ENCODE measurements at regions not wholly inside any gene's neighbourhood (a gene's known extent, or its start where the extent isn't known, plus 50 kb on each side); places are given as distances from the start of the nearest gene placed in this dataset.
A peak's percentile ranks its signal among the peaks of the same experiment; 100 is the strongest.
"Not testable (repeated sequence)": the region's sequence is repeated elsewhere in the genome, so short reads cannot be mapped to it uniquely, and the experiment has no call there.

DNA sequence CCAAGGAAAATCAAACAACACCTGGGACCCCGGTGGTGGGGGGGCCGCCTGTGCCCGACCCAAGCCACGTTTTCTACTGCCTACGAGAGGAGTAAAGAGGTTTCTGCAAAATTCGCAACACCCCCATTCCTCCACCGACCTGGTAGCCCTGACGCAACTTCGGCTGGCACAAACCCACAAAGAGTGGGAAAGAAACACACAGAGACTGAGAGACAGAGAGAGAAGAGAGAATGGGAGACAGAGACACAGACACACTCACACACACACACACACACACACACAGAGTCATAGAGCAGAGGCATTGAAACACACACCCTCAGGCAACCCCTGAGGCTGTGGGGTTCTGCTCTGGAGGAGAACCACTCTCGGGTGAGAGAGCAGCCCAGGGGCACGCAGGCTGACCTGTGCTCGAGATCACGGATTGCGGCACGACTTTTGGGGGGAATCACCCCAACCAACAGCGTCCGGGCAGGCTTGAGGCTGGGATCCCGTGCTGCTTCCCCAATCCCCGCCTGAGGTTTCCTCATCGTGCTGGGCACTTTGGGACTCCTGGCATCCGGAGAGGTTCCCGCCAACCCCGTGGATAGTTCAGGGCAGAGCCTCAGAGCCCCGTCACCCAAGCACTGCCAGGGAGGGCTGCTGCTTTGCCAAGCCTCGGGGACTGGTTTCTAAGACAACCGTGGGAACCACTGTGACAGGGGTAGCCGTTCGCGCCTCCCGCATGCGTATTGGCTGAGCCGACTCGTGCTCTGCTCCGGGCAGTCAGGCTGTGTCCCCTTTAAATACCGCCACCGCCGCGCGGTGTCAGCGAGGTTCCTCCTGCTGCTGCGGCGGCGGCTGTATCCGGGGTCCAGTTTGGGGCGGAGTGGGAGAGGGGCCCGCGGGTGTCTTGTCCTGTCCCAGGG, 682.4 kb upstream of the TPTE start:
- DNase-seq: peak; percentile 31
- ATAC-seq: no peak
- intact Hi-C loops (cut with DNase I): no loop called here

DNA sequence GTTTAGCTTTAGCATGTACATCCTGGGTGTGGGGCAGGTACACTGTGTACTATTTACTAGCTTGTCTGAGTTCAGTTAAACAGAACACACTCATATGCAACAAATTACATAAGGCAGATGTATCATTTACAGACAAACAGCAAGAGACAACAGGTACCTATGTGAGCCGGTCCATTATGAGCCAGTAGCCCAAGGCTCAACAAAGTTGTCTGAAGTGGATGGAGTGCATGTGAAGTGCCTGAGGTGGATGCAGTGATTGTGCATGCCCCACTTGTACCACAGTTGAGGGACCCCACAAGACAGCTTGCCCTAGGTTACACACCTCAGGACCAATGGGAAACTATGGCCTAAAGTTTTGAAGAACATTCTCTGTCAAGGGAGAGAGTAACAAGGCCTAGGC, 677.3 kb upstream of the TPTE start:
- intact Hi-C loops (cut with DNase I): not testable (repeated sequence)

DNA sequence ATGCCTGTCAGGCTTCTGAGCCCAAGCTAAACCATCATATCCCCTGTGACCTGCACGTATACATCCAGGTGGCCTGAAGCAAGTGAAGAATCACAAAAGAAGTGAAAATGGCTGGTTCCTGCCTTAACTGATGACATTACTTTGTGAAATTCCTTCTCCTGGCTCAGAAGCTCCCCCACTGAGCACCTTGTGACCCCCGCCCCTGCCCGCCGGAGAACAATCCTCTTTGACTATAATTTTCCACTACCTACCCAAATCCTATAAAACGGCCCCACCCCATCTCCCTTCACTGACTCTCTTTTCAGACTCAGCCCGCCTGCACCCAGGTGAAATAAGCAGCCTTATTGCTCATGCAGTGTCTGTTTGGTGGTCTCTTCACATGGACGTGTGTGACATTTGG, 673.9 kb upstream of the TPTE start:
- intact Hi-C loops (cut with DNase I): not testable (repeated sequence)

More for the DNA sequence above, 677.3 kb upstream of the TPTE start:
- ATAC-seq, DNase-seq: not testable (repeated sequence)

DNA sequence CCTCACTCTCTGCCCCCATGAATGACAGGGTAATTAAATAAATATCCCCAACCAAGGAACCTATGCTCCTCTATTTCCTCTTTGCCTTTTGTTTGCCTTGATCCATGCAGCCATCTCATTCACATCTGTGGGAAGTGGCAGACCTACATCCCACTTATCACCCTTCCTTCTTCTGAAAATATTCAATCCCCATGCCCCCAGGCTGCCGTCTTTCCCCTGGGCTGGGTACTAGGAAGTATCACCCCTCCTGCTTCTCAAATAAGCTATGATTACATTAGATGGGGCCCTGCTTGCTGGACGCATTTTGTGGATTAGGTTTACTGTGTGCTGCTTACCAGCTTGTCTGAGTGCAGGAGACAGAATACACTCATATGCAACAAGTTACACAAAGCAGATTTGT, 670.2 kb upstream of the TPTE start:
- DNase-seq; ATAC-seq; intact Hi-C loops (cut with DNase I): not testable (repeated sequence)

More for the DNA sequence above, 673.9 kb upstream of the TPTE start:
- ATAC-seq, DNase-seq: not testable (repeated sequence)

DNA sequence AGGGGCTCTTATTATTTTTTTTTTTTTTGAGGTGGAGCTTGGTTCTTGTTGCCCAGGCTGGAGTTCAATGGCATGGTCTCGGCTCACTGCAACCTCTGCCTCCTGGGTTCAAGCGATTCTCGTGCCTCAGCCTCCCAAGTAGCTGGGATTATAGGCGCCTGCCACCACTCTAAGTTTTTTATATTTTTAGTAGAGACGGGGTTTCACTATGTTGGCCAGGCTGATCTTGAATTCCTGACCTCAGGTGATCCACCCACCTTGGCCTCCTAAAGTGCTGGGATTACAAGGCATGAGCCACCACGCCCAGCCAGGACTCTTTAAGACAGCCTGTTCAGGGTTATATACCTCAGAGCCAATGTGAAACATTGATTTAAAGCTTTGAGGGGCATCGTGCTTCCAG, 669.7 kb upstream of the TPTE start:
- DNase-seq; intact Hi-C loops (cut with DNase I); ATAC-seq: not testable (repeated sequence)

DNA sequence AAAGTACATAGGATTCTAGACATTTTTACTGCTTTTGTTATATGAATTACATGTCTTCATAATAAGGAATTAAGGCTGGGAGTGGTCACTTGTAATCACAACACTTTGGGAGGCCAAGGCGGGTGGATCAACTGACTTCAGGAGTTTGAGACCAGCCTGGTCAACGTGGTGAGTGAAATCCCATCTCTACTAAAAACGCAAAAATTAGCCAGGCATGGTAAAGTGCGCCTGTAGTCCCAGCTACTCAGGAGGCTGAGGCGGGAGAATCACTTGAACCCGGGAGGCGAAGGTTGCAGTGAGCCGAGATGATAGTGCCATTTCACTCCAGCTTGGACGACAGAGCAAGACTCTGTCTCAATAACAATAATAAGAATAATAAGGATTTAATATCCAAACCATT, 663.8 kb upstream of the TPTE start:
- intact Hi-C loops (cut with DNase I): not testable (repeated sequence)

DNA sequence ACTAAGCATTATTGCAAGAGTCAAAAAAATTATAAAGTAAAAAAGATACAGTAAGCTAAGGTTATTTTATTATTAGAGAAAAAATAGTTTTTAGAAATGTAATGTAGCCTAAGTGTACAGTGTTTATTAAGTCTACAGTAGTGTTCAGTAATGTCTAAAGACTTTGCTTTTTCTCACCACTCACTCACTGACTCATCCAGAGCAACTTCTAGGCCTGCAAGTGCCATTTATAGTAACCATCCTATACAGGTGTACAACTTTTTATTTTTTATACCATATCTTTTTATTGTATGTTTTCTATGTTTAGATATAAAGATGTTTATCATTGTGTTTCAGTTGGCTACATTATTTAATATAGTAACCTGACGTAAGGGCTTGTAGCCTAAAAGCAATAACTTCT, 661.5 kb upstream of the TPTE start:
- DNase-seq; intact Hi-C loops (cut with DNase I); ATAC-seq: not testable (repeated sequence)

More for the DNA sequence above, 663.8 kb upstream of the TPTE start:
- ATAC-seq, DNase-seq: not testable (repeated sequence)

DNA sequence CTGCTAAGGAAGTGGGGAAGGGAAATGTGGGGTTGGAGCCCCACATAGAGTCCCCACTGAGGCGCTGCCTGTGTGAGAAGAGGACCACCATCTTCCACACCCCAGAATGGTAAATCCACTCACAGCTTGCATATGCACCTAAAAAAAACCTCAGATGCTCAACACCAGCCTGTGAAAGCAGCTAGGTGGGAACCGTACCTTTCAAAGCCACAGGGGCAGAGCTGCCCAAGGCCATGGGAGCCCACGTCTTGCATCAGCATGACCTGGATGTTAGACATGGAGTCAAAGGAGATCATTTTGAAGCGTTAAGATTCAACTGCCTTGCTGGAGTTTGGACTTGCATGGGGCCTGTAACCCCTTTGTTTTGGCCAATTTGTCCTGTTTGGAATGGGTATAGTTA, 658.9 kb upstream of the TPTE start:
- DNase-seq; ATAC-seq; intact Hi-C loops (cut with DNase I): not testable (repeated sequence)

DNA sequence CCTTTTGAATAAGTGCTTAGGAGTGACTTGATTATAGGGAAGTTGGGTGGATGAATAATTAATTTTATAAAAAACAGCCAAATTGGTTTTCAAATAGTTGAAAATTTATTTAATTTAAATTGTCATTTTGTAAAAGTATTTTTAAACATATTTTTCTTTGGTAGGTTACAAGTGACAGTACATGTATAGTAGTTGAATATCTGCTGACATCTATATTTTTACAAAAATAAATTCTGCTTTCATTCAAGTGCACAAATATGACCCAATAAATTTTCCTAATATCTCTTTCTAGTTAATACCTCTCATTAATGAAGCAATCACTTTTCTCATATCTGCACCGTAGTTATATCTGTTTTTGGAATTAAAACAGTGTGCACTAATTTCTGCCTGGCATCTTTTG, 653.6 kb upstream of the TPTE start:
- DNase-seq; intact Hi-C loops (cut with DNase I); ATAC-seq: not testable (repeated sequence)

DNA sequence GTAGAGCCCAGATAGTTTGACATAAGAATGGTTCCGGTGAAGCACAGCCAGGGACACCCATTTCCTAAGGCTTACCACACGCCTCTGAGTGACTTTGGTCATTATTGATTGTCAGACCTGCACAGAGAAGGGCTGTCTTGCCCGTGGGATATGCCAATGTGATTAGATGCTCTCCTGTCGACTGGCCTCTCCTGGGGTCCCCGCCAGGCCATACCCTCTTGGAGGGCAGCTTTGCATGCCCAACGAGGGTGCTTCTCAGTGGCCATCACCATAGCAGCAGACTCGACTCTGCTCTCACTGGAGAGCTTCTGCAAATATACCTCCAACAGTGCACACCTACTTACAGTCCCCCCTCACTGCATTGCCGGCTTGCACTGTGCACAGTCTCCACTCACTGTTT, 648.3 kb upstream of the TPTE start:
- intact Hi-C loops (cut with DNase I); DNase-seq: not testable (repeated sequence)

DNA sequence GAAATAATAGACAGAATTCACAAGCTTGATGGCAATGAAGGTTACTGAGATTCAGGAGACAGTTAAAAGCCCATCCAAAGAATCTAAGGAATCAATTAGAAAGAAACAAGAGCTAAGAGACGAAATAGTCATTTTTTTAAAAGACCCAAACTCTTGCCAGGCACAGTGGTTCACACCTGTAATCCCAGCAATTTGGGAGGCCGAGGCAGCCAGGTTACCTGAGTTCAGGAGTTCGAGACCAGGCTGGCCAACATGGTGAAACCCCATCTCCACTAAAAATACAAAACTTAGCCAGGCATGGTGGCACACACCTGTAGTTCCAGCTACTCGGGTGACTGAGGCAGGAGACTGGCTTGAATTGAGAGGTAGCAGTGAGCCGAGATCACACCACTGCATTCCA, 647.2 kb upstream of the TPTE start:
- ATAC-seq; DNase-seq; intact Hi-C loops (cut with DNase I): not testable (repeated sequence)

More for the DNA sequence above, 648.3 kb upstream of the TPTE start:
- ATAC-seq: not testable (repeated sequence)

DNA sequence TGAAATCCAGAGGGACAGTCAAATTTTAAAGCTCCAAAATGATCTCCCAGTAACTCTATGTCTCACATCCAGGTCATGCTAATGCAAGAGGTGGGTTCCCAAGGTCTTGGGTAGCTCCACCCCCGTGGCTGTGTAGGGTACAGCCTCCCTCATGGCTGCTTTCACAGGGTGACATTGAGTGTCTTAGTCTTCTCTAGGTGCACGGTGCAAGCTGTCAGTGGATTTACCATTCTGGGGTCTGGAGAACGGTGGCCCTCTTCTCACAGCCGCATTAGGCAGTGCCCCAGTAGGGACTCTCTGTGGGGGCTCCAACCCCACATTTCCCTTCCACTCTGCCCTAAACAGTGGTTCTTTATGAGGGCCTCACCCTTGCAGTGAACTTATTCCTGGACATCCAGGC, 640.0 kb upstream of the TPTE start:
- intact Hi-C loops (cut with DNase I); ATAC-seq; DNase-seq: not testable (repeated sequence)

DNA sequence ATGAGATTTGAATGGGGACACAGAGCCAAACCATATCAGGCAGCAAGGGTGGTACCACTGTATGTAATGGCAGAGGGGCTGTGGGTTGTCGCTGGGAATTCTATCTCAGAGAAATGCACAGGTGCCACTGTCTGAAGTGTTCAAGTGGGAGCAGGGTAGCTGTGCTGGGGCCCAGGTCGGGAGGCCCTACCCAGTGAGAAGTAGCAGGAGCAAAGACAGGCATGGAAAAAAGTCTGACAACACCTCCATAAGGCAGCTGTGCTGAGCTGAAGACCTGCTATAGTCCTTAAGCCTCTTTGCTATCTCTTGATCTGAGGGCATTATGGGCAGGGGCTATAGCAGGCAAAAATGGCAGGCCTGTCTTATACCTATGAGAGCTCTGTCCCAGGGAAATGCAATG, 638.3 kb upstream of the TPTE start:
- DNase-seq; ATAC-seq; intact Hi-C loops (cut with DNase I): not testable (repeated sequence)

DNA sequence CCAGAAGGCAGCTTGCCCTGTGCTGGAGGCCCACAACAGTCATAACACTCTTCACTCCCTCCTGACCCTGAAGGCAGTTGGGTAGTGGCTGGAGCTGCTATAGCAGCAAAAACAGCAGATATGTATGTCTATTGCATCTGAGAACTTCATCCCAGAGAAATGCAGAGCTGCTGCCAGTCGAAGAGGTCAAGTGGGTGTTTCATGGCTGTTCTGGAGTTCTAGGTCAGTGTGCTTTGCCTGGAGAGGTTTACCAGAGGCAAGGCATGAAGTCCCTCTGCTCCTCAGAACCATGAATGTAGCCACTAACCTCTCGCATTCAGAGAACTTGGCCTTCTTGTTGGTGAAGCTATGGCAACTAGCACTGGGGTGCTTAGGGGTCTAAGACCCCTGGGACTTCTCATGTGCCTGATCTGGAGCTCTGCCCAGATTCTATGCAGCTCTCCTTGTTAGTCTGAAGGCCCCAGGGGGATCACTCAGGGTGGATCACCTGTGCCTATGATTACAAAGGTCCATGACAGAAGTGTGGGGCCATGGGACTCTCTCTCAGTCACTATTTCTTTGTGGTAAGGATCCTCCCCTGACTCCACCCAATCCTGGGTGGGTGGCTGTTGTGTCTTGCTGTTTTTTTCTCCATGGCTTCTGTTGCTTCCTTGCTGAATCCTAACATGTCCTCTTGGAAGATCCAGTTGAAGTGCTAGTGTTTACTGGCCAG, 637.7 kb upstream of the TPTE start:
- intact Hi-C loops (cut with DNase I); ATAC-seq; DNase-seq: not testable (repeated sequence)

DNA sequence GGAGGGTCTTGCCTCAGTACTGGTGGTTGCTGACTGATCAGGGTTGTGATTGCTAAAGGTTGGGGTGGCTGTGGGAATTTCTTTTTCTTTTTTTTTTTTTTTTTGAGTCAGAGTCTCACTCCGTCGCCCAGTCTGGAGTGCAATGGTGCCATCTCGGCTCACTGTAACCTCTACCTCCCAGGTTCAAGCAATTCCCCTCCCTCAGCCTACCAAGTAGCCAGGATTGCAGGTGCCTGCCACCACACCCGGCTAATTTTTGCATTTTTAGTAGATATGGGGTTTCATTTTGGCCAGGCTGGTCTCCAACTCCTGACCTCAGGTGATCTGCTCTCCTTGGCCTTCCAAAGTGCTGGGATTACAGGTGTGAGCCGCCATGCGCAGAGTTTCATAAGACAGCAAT, 632.9 kb upstream of the TPTE start:
- intact Hi-C loops (cut with DNase I); ATAC-seq; DNase-seq: not testable (repeated sequence)

DNA sequence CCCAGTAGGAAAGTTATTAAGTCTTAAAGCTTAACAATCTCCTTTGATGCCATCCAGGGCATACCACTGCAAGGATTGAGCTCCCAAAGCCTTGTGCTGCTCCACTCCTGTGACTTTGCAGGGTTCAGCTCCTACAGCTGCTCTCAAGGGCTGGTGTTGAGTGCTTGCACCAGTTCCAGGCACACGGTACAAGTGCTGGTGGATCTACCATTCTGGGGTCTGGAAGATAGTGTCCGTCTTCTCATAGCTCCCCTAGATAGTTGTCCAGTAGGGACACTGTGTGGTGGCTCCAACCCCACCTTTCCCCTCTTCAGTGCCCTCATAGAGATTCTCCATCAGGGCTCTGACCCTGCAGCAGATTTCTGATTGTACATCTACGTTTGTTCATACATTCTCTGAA, 617.8 kb upstream of the TPTE start:
- intact Hi-C loops (cut with DNase I); DNase-seq; ATAC-seq: not testable (repeated sequence)

DNA sequence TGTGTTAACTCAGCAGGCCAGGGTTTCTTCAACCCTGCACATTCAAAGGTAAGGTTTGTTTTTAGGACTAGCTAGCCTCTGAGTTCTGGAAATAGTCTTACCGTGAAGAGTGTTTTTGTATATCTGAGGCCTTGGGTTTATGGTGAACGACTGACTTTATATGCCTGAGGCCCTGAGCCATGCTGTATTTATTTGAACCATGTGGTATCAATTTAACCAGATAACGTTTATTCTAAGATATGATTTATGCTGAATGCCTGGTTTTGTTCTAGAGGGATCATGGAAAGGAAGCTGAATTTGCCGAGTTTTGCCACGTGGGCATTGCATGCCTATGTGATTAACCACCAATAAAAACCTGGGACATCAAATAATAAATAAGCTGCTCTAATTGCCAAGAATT, 607.2 kb upstream of the TPTE start:
- intact Hi-C loops (cut with DNase I); DNase-seq; ATAC-seq: not testable (repeated sequence)

DNA sequence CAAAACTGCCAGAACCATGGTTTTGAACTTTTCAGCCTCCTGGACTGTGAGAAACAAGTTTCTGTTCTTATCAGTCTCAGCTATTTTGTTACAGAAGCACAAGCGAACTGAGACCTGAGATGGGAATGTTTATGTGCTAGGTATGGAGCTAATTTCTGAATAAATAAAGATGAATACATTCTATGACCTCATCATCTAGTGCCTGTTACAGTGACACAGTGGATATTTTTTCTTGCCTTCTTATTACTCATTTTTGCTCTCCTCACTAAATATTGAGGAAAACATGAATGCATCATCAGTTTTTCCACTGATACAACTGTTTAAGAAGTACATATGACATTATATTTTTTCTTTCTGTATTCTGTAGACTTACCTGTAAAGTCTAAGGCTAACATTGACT, 601.9 kb upstream of the TPTE start:
- ATAC-seq; DNase-seq; intact Hi-C loops (cut with DNase I): not testable (repeated sequence)

DNA sequence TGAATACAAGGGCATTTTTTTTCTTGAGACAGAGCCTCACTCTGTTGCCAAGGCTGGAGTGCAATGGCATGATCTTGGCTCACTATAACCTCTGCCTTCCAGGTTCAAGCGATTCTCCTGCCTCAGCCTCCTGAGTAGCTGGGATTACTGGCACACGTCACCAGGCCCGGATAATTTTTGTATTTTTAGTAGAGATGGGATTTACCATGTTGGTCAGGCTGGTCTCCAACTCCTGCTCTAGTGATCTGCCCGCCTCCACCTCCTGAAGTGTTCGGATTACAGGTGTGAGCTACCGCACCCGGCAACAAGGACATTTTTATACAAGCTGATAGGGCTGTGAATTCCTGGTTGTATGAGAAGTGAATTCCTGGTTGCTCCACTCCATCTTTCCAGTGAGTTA, 577.7 kb upstream of the TPTE start:
- DNase-seq; intact Hi-C loops (cut with DNase I); ATAC-seq: not testable (repeated sequence)

DNA sequence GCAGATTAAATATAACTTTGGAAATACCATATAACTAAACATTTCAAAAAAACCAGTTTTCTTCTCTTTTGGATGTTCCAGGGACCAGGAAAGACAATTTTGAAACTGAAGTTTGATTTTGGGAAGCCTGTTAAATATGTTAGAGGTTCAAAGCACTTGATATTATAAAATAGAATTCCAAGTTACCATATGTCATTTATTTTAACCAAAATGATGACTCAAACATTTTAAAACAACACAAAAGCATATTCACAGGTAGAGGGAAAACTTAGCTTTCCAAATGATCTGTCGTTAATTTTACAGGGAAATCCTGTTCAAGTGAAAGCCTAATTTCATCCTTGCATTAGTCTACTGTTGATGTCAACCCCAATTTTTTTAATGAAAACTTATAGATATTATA, 575.3 kb upstream of the TPTE start:
- DNase-seq; intact Hi-C loops (cut with DNase I); ATAC-seq: not testable (repeated sequence)

All from left cardiac atrium (tissue), 4 donors.